Skeletal muscle satellite cell (primary cell): ENCODE measurements at regions not wholly inside any gene's neighbourhood (a gene's known extent, or its start where the extent isn't known, plus 50 kb on each side); places are given as distances from the start of the nearest gene placed in this dataset.
A peak's percentile ranks its signal among the peaks of the same experiment; 100 is the strongest.

Source experiments
- H3K27me3 ChIP-seq: 2 replicates; pipeline ENCODE4 v1.7.0; 2013; ENCODE audit warnings: low read length; ENCODE audit not compliant: control insufficient read depth, insufficient read depth
- H3K36me3 ChIP-seq: 2 replicates; pipeline ENCODE4 v1.7.0; 2013; ENCODE audit warnings: mild to moderate bottlenecking, control low read depth, low read length; ENCODE audit not compliant: insufficient read depth
- H3K4me1 ChIP-seq: 2 replicates; pipeline ENCODE4 v1.7.0; 2013; ENCODE audit warnings: low read length; ENCODE audit not compliant: control insufficient read depth, insufficient read depth
- H3K4me2 ChIP-seq: 2 replicates; pipeline ENCODE4 v1.7.0; 2013; ENCODE audit warnings: mild to moderate bottlenecking, low read length
- H3K4me3 ChIP-seq: 2 replicates; pipeline ENCODE4 v1.7.0; 2013; ENCODE audit warnings: low read length
- H3K9ac ChIP-seq: 2 replicates; pipeline ENCODE4 v1.7.0; 2013; ENCODE audit warnings: mild to moderate bottlenecking, low read depth, low read length, moderate library complexity
- H3K9me3 ChIP-seq: replicated peaks from 2 replicates; pipeline ENCODE4 v1.7.0; 2013; ENCODE audit warnings: mild to moderate bottlenecking, control low read depth, low read length

- Histone ChIP-seq H3K36me3 (no peaks in the 10 kb centered on the region), H3K4me2 (no peak overlapping the region), H3K27me3 (no peaks in the 10 kb centered on the region), H3K9ac (no peak overlapping the region), H3K4me1 (no peaks in the 10 kb centered on the region), H3K4me3 (no peak overlapping the region), H3K9me3 (no peaks in the 10 kb centered on the region)
Observed at GRCh38 chr20:10949930-10950783, 276.4 kb upstream of the JAG1 start.

GRCh38 chr20:10951216-10951615, 277.4 kb upstream of the JAG1 start:
- H3K9me3 ChIP-seq, result no peaks in the 10 kb centered on the region
- H3K4me1 ChIP-seq, result no peaks in the 10 kb centered on the region
- no peak overlapping the region for H3K4me2 ChIP-seq
- H3K9ac ChIP-seq, result no peak overlapping the region
- H3K4me3 ChIP-seq, result no peak overlapping the region
- no peaks in the 10 kb centered on the region for H3K36me3 ChIP-seq
- no peaks in the 10 kb centered on the region for H3K27me3 ChIP-seq

- Histone ChIP-seq H3K4me3 (no peak overlapping the region), H3K4me2 (no peak overlapping the region), H3K9me3 (no peaks in the 10 kb centered on the region), H3K36me3 (no peaks in the 10 kb centered on the region), H3K9ac (no peak overlapping the region), H3K27me3 (no peaks in the 10 kb centered on the region), H3K4me1 (no peaks in the 10 kb centered on the region)
Observed at GRCh38 chr20:10951904-10952303, 278.1 kb upstream of the JAG1 start.

GRCh38 chr20:10953437-10953836, 279.6 kb upstream of the JAG1 start:
- H3K36me3 ChIP-seq, result no peaks in the 10 kb centered on the region
- H3K4me1 ChIP-seq, result no peaks in the 10 kb centered on the region
- H3K4me2 ChIP-seq, result no peak overlapping the region
- no peaks in the 10 kb centered on the region for H3K9me3 ChIP-seq
- H3K9ac ChIP-seq, result no peak overlapping the region
- H3K27me3 ChIP-seq, result no peaks in the 10 kb centered on the region
- no peak overlapping the region for H3K4me3 ChIP-seq

GRCh38 chr20:10954137-10954840, 280.5 kb upstream of the JAG1 start:
- Histone ChIP-seq H3K9ac (no peak overlapping the region), H3K4me1 (no peaks in the 10 kb centered on the region), H3K4me3 (no peak overlapping the region), H3K4me2 (no peak overlapping the region), H3K9me3 (no peaks in the 10 kb centered on the region), H3K36me3 (no peaks in the 10 kb centered on the region), H3K27me3 (no peaks in the 10 kb centered on the region)

GRCh38 chr20:10954908-10955580, 281.2 kb upstream of the JAG1 start:
- no peaks in the 10 kb centered on the region for H3K36me3 ChIP-seq
- no peaks in the 10 kb centered on the region for H3K9me3 ChIP-seq
- no peak overlapping the region for H3K9ac ChIP-seq
- H3K27me3 ChIP-seq, result no peaks in the 10 kb centered on the region
- H3K4me1 ChIP-seq, result no peaks in the 10 kb centered on the region
- H3K4me2 ChIP-seq, result no peak overlapping the region
- no peak overlapping the region for H3K4me3 ChIP-seq

- no peak overlapping the region for H3K9ac ChIP-seq
Observed at GRCh38 chr20:10958279-10958678, 284.5 kb upstream of the JAG1 start.

GRCh38 chr20:10960416-10960815, 286.6 kb upstream of the JAG1 start:
- Histone ChIP-seq H3K27me3 (no peaks in the 10 kb centered on the region), H3K9me3 (no peaks in the 10 kb centered on the region), H3K4me2 (no peak overlapping the region), H3K4me1 (peaks cover 8% of the 10 kb centered on the region), H3K4me3 (no peak overlapping the region), H3K36me3 (no peaks in the 10 kb centered on the region), H3K9ac (no peak overlapping the region)

More at GRCh38 chr20:10958279-10958678, 284.5 kb upstream of the JAG1 start:
- Histone ChIP-seq H3K4me1 (peaks cover 8% of the 10 kb centered on the region), H3K4me2 (no peak overlapping the region), H3K4me3 (no peak overlapping the region), H3K9me3 (no peaks in the 10 kb centered on the region), H3K36me3 (no peaks in the 10 kb centered on the region), H3K27me3 (no peaks in the 10 kb centered on the region)

- H3K4me2 ChIP-seq, result peak overlapping the region; percentile 35
- H3K27me3 ChIP-seq, result no peaks in the 10 kb centered on the region
- no peaks in the 10 kb centered on the region for H3K9me3 ChIP-seq
- no peak overlapping the region for H3K4me3 ChIP-seq
- H3K36me3 ChIP-seq, result no peaks in the 10 kb centered on the region
- peaks cover 8% of the 10 kb centered on the region for H3K4me1 ChIP-seq
- H3K9ac ChIP-seq, result no peak overlapping the region
Observed at GRCh38 chr20:10961651-10962288, 288.0 kb upstream of the JAG1 start.

- Histone ChIP-seq H3K36me3 (no peaks in the 10 kb centered on the region), H3K4me1 (peaks cover 8% of the 10 kb centered on the region), H3K4me2 (no peak overlapping the region), H3K9ac (no peak overlapping the region), H3K27me3 (no peaks in the 10 kb centered on the region), H3K9me3 (no peaks in the 10 kb centered on the region), H3K4me3 (no peak overlapping the region)
Observed at GRCh38 chr20:10962937-10963336, 289.1 kb upstream of the JAG1 start.

- Histone ChIP-seq H3K9me3 (no peaks in the 10 kb centered on the region), H3K4me1 (peaks cover 8% of the 10 kb centered on the region), H3K36me3 (no peaks in the 10 kb centered on the region)
Observed at GRCh38 chr20:10963717-10964266, 290.0 kb upstream of the JAG1 start.

More at GRCh38 chr20:10963717-10964266, 290.0 kb upstream of the JAG1 start:
- Histone ChIP-seq H3K27me3 (no peaks in the 10 kb centered on the region), H3K9ac (no peak overlapping the region), H3K4me3 (no peak overlapping the region), H3K4me2 (no peak overlapping the region)
